Skeletal muscle tissue (tissue), 3 donors: ENCODE measurements at regions not wholly inside any gene's neighbourhood (a gene's known extent, or its start where the extent isn't known, plus 50 kb on each side); places are given as distances from the start of the nearest gene placed in this dataset.

Experiments used
- H3K27ac ChIP-seq: one replicate; pipeline ENCODE4 v1.7.0; 2013; ENCODE audit warnings: mild to moderate bottlenecking, low read depth, low read length, inconsistent platforms
- H3K27me3 ChIP-seq, 3 donors: one replicate each; pipeline ENCODE4 v1.7.0; 2013; ENCODE audit warnings: low read length in 3 of 3; ENCODE audit not compliant: control insufficient read depth in 3 of 3, insufficient read depth in 3 of 3
- H3K36me3 ChIP-seq, 3 donors: one replicate each; pipeline ENCODE4 v1.7.0; 2013; ENCODE audit warnings: low read length in 3 of 3; ENCODE audit not compliant: control insufficient read depth in 3 of 3, insufficient read depth in 3 of 3
- H3K4me1 ChIP-seq, 3 donors: one replicate each; pipeline ENCODE4 v1.7.0; 2013; ENCODE audit warnings: low read length in 3 of 3, mild to moderate bottlenecking in 3 of 3; ENCODE audit not compliant: control insufficient read depth in 3 of 3, insufficient read depth in 3 of 3
- H3K4me3 ChIP-seq, 3 donors: one replicate each; pipeline ENCODE4 v1.7.0; 2013; ENCODE audit warnings: low read length in 3 of 3
- H3K9ac ChIP-seq, 3 donors: one replicate each; pipeline ENCODE4 v1.7.0; 2013; ENCODE audit warnings: low read length in 3 of 3, mild to moderate bottlenecking in 3 of 3, moderate library complexity in 2 of 3, low read depth in 1 of 3
- H3K9me3 ChIP-seq, 3 donors: one replicate each; pipeline ENCODE4 v1.7.0; 2013; ENCODE audit warnings: low read length in 3 of 3; ENCODE audit not compliant: control insufficient read depth in 3 of 3
- donor health status: Osteomylitis.

GRCh38 chr21:23475281-23476219 lies 2131.7 kb downstream of the MRPL39 start:
- Histone ChIP-seq H3K9me3 (no peaks in the 10 kb centered on the region), H3K4me1 (no peaks in the 10 kb centered on the region), H3K27me3 (no peaks in the 10 kb centered on the region), H3K36me3 (no peaks in the 10 kb centered on the region), H3K4me3 (no peak overlapping the region), H3K27ac (no peak overlapping the region), H3K9ac (no peak overlapping the region)

GRCh38 chr21:23471877-23472276 lies 2135.4 kb downstream of the MRPL39 start:
- no peaks in the 10 kb centered on the region for H3K36me3 ChIP-seq
- H3K27ac ChIP-seq, result no peak overlapping the region
- H3K9me3 ChIP-seq, result no peaks in the 10 kb centered on the region
- no peaks in the 10 kb centered on the region for H3K4me1 ChIP-seq
- no peaks in the 10 kb centered on the region for H3K27me3 ChIP-seq
- H3K4me3 ChIP-seq, result no peak overlapping the region
- H3K9ac ChIP-seq, result no peak overlapping the region

GRCh38 chr21:23463365-23463764 lies 2143.9 kb downstream of the MRPL39 start:
- H3K9ac ChIP-seq, result no peak overlapping the region
- H3K27ac ChIP-seq, result no peak overlapping the region
- H3K27me3 ChIP-seq, result no peaks in the 10 kb centered on the region
- no peaks in the 10 kb centered on the region for H3K4me1 ChIP-seq
- H3K4me3 ChIP-seq, result no peak overlapping the region
- H3K9me3 ChIP-seq, result no peaks in the 10 kb centered on the region
- no peaks in the 10 kb centered on the region for H3K36me3 ChIP-seq

GRCh38 chr21:23455676-23456075 lies 2151.6 kb downstream of the MRPL39 start:
- no peaks in the 10 kb centered on the region for H3K4me1 ChIP-seq
- H3K9ac ChIP-seq, result no peak overlapping the region
- H3K4me3 ChIP-seq, result no peak overlapping the region
- no peaks in the 10 kb centered on the region for H3K36me3 ChIP-seq
- H3K9me3 ChIP-seq, result no peaks in the 10 kb centered on the region
- H3K27ac ChIP-seq, result no peak overlapping the region
- H3K27me3 ChIP-seq, result no peaks in the 10 kb centered on the region

- H3K4me3 ChIP-seq, result no peak overlapping the region
- no peak overlapping the region for H3K9ac ChIP-seq
- no peaks in the 10 kb centered on the region for H3K36me3 ChIP-seq
- no peaks in the 10 kb centered on the region for H3K27me3 ChIP-seq
- H3K9me3 ChIP-seq, result no peaks in the 10 kb centered on the region
- no peak overlapping the region for H3K27ac ChIP-seq
- H3K4me1 ChIP-seq, result no peaks in the 10 kb centered on the region
Observed at GRCh38 chr21:23452384-23453083, 2154.7 kb downstream of the MRPL39 start.

GRCh38 chr21:23445307-23445706 lies 2162.0 kb downstream of the MRPL39 start:
- Histone ChIP-seq H3K36me3 (no peaks in the 10 kb centered on the region), H3K4me3 (no peak overlapping the region), H3K27me3 (no peaks in the 10 kb centered on the region)

GRCh38 chr21:23438081-23438480 lies 2169.2 kb downstream of the MRPL39 start:
- Histone ChIP-seq H3K36me3 (no peaks in the 10 kb centered on the region), H3K27me3 (no peaks in the 10 kb centered on the region), H3K27ac (no peak overlapping the region), H3K4me3 (no peak overlapping the region), H3K9ac (no peak overlapping the region), H3K9me3 (no peaks in the 10 kb centered on the region), H3K4me1 (no peaks in the 10 kb centered on the region)

More at GRCh38 chr21:23445307-23445706, 2162.0 kb downstream of the MRPL39 start:
- Histone ChIP-seq H3K27ac (no peak overlapping the region), H3K4me1 (no peaks in the 10 kb centered on the region), H3K9me3 (no peaks in the 10 kb centered on the region), H3K9ac (no peak overlapping the region)

- Histone ChIP-seq H3K36me3 (no peaks in the 10 kb centered on the region), H3K4me1 (no peaks in the 10 kb centered on the region), H3K27ac (no peak overlapping the region), H3K9me3 (no peaks in the 10 kb centered on the region), H3K9ac (no peak overlapping the region), H3K27me3 (no peaks in the 10 kb centered on the region), H3K4me3 (no peak overlapping the region)
Observed at GRCh38 chr21:23402929-23403520, 2204.3 kb downstream of the MRPL39 start.

GRCh38 chr21:23401278-23401677 lies 2206.0 kb downstream of the MRPL39 start:
- H3K9me3 ChIP-seq, result no peaks in the 10 kb centered on the region
- H3K4me1 ChIP-seq, result no peaks in the 10 kb centered on the region
- no peak overlapping the region for H3K9ac ChIP-seq
- no peaks in the 10 kb centered on the region for H3K36me3 ChIP-seq
- no peak overlapping the region for H3K4me3 ChIP-seq
- no peak overlapping the region for H3K27ac ChIP-seq
- H3K27me3 ChIP-seq, result no peaks in the 10 kb centered on the region

GRCh38 chr21:23398726-23399125 lies 2208.6 kb downstream of the MRPL39 start:
- Histone ChIP-seq H3K27ac (no peak overlapping the region), H3K4me3 (no peak overlapping the region), H3K9me3 (no peaks in the 10 kb centered on the region), H3K9ac (no peak overlapping the region), H3K36me3 (no peaks in the 10 kb centered on the region), H3K27me3 (no peaks in the 10 kb centered on the region), H3K4me1 (no peaks in the 10 kb centered on the region)
